Esophagus squamous epithelium (tissue), 4 donors: ENCODE measurements at regions not wholly inside any gene's neighbourhood (a gene's known extent, or its start where the extent isn't known, plus 50 kb on each side); places are given as distances from the start of the nearest gene placed in this dataset.

Experiments used
- POLR2A ChIP-seq, 4 donors: fragments of 450-650 bp; IDR thresholded peaks; one replicate each; pipeline ENCODE4 v1.6.1; 2017; ENCODE audit warnings: antibody characterized with exemption in 4 of 4, mild to moderate bottlenecking in 4 of 4, moderate library complexity in 3 of 4
- TF ChIP-seq, protein P1 (sequence below), 6 experiments: fragments of 450-650 bp in 4 of 6; fragments of 200-600 bp in 2 of 6; sonication (generic) in 2 of 6; IDR thresholded peaks; one replicate each; pipeline ENCODE4 v1.5.1; 2016 to 2019; ENCODE audit warnings: antibody characterized with exemption in 6 of 6, mild to moderate bottlenecking in 4 of 6, moderate library complexity in 4 of 6

DNA sequence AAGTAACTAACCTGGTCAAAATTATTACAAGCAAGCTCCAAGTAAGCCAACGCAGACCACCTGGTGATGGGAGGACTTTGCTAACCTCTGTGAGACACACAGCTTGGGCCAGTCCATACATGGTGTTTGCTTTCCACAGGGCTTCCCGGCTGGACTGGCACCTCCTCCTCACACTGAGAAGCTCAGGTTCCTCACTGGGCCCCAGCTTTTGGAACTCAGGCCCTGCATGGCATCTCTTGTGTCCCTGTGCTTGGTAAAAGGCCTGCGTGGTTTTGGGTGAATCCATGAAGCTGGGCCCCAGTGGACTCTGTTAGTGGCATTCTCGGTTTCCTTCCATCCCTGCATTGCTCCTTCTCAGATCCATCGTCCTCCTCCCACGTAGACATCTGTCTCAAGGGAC lies 123.4 kb downstream of the VAPA start:
- TF ChIP-seq, protein P1, sequence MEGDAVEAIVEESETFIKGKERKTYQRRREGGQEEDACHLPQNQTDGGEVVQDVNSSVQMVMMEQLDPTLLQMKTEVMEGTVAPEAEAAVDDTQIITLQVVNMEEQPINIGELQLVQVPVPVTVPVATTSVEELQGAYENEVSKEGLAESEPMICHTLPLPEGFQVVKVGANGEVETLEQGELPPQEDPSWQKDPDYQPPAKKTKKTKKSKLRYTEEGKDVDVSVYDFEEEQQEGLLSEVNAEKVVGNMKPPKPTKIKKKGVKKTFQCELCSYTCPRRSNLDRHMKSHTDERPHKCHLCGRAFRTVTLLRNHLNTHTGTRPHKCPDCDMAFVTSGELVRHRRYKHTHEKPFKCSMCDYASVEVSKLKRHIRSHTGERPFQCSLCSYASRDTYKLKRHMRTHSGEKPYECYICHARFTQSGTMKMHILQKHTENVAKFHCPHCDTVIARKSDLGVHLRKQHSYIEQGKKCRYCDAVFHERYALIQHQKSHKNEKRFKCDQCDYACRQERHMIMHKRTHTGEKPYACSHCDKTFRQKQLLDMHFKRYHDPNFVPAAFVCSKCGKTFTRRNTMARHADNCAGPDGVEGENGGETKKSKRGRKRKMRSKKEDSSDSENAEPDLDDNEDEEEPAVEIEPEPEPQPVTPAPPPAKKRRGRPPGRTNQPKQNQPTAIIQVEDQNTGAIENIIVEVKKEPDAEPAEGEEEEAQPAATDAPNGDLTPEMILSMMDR (IDR thresholded peaks at IDR 0.05): no peak
- TF ChIP-seq POLR2A (IDR thresholded peaks at IDR 0.05): no peak
